T-helper 2 cell treated with Interferon-gamma antibody and Interleukin-4, amounts not matched to agents 100 ng/mL and 5 ng/mL, for 36 hours (primary cell): ENCODE measurements at regions not wholly inside any gene's neighbourhood (a gene's known extent, or its start where the extent isn't known, plus 50 kb on each side); places are given as distances from the start of the nearest gene placed in this dataset.
"Not testable (repeated sequence)": the region's sequence is repeated elsewhere in the genome, so short reads cannot be mapped to it uniquely, and the experiment has no call there.

ENCODE experiments used
- intact Hi-C: fragments of 100-400 bp; cut with micrococcal nuclease; formaldehyde crosslinking; loops from one replicate; pipeline ENCODE4 v1.15.1; 2023

- intact Hi-C loops: not testable (repeated sequence)
Observed at GRCh38 chr22:25348996-25349395, 129.6 kb downstream of the CRYBB2 start.

DNA sequence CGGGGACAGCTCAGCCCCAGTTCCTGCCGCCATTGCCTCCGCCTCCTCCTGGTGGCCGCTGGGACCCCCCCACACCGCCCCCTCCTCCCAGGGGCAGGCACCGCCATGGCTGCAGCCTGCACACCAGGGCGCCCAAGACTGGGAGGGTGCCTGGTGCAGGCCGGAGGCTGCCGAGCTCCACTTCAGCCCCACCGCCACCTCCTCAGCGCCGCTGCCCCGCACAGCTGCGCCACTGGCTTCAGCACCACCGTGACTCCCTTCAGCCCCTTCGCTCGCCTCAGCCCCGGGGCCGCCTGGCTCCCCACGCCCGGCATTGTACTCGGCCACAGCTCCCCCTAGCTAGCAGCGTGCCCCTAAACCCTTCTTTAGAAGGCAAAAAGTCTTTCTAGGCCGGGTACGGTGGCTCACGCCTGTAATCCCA lies 131.1 kb downstream of the CRYBB2 start:
- intact Hi-C loops: no loop called here

DNA sequence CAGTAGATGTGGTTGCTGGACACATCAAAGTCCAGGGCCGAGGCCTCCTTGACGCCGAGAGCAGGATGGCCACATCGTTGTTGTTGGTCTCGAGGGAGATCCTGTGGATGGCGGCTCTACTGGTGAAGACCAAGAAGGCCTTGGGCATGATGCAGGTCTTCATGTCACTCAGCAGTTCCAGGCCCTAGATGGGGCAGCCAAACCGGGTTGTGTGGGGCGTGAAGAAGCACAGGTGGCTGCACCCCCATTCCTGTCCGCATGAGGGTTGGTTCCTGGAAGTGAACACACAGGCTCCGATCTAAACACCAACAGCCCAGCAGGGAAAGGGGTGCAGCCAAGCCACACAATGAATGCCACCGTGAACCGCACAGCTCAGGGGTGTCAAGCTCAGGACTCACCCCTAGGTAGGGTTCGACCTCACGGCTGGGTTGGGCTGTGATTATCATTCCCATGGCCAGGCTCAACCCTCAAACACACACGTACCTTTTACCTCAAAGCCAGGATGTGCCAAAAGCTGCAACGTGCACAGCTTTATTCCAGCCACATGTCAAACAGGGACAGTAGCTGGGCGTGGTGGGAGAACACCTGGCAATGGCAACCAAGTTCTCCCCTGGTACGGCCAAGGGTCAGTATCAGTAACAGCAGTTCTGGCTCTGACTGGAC lies 132.3 kb downstream of the CRYBB2 start:
- intact Hi-C loops: no loop called here

DNA sequence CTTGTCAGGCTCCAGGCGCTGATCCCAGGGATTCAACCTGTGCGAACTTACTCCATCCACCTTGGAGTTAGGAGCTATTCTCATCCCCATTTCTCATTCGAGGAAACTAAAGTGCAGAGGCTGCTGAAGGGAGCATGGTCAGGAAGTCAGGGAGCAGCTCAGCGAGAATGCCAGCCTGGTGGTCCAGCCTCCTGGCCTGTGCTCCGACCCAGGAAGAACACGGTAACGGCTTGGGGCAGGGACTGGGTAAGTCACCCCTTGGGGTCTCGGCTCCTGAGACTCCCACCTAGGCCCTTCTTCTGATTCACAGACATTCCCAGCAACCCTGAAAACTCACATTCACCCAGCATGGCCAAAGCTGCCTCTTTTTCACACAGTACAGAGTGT lies 132.8 kb downstream of the CRYBB2 start:
- intact Hi-C loops: no loop called here

DNA sequence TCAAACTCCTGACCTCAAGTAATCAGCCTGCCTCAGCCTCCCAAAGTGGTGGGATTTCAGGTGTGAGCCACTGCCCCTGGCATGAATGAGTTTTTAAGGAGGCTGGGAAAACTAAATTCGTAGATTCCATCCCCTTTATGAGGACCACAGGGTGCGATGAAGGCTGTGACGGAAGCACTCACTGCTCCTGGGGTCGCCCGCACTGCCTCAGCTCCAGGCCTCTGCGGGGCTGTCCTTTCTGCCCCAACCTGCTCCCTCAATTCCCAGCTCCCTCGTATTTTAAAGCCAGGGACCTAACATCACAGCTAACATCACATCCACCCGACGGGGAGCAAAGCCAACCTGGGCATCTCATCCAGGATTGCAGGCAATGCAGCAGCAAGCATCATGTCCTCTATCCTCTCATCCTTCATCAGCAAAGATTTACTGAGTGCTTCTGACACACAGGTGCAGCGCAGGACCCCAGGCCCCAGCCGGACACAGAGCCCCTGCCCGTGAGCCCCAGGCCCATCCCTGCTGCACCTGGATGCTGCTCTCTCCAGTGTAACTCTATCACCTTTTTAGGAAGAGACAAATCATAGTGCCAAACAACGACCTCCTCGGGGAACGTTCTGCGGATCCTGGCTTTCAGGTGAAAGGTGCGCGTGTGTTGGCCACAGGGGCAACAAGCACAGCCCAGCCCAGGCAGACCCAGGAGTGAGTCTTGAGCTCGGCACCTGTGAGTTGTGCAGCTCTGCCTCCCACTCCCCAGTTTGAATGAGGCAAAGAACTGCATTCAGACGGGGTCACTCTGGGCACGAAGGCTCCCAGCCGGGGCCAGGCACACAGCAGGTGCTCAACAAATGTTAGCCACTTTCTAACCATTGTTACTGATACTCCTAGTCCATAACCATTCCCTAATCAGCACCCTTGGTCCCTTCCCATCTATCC lies 134.3 kb downstream of the CRYBB2 start:
- intact Hi-C loops: no loop called here

DNA sequence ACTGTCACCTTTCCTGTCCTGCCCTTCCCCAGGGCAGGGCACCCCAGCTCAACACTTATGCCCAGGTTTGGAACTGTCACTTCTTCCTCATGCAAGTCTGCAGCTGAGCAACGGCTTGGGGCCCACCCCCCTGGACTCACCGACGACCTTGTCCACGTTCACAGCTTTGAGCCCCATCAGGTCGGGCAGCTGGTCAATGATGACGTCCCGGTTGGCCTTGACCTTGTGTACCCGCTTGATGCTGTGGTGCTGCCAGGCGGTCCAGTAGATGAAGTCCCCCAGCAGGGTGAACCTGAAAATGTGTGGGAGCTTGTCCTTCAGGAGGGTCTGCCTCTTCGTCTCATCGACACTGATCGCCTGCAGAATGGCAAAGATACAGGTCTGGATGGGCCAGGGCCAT lies 135.0 kb downstream of the CRYBB2 start:
- intact Hi-C loops: no loop called here

DNA sequence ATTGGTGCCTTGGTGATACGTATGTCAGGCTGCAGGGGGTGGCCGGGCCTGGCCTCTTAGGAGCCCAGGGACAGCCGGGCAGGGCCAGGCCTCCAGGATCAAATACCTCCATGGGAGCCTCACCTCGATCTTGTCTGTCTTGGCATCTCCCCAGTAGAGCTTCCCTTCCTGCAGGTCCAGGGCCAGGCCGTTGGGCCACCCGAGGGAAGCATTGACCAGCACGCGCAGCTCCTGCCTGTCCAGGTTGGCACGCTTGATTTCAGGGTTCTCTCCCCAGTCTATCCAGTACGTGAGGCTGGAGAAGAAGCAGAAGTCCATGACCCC lies 137.7 kb downstream of the CRYBB2 start:
- intact Hi-C loops: no loop called here

GRCh38 chr22:25357606-25358420 lies 138.4 kb downstream of the CRYBB2 start:
- intact Hi-C loops: no loop called here

DNA sequence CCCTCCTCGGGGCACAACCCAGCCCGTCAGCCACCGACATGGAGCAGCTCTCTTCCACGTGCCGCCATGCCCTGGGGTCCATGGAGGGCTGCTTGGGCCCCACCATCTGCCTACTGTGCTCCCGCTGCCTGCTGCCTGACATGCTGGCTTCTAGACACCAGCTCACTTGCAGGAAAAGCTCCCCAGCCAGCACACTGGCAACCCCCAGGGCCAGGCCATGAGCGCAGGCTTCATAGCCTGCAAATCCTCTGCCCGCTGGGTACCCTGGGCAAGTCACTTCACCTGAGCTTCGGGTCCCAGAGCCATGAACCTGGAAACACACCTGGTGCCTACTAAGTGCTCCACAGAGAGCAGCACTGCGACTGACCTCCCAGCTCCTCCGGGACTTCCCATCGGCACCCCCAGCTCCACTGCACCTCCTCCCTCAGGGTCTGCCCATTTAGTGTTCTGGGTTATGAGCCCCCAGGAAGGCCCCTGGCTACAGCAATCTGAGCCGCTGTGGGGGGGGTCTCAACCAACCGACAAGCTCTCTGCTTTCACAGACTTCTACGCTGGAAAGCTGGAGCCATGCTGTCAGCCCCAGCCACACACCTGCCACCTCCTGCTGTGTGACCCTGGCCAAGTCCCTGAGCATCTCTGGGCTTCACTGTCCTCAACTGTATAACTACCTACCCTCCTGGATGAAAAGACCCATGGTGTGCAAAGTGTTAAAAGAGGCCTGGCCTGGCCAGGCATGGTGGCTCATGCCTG lies 139.2 kb downstream of the CRYBB2 start:
- intact Hi-C loops: no loop called here

DNA sequence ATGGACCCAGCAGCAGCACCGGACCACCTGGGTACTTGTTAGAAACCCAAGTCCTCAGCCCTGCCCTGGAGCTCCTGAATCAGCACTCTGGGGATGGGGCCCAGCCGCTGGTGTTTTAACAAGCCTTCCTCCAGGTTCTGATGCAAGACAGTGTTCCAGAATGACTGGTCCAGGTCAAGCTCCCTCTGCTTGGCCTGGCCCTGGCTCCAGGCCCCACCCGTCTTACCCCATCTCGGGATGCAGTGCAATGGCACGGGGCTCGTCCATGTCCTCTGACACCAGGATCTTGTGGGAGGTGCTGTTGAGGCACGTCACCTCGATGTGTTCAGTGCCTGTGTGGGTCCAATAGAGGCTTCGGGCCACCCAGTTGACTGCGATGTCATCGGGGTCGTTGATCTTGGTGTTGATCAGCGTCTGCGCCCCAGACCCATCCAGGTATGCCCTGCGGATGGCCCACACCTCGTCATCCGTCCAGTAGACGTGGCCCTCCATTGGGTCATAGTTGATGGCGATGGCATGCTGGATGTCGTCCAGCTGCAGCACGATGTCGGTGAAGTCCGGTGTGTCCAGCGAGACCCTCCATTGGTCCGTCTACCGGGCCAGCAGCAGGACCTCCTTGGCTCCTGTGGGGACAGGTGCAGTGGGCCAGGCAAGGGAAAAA lies 140.3 kb downstream of the CRYBB2 start:
- intact Hi-C loops: no loop called here

DNA sequence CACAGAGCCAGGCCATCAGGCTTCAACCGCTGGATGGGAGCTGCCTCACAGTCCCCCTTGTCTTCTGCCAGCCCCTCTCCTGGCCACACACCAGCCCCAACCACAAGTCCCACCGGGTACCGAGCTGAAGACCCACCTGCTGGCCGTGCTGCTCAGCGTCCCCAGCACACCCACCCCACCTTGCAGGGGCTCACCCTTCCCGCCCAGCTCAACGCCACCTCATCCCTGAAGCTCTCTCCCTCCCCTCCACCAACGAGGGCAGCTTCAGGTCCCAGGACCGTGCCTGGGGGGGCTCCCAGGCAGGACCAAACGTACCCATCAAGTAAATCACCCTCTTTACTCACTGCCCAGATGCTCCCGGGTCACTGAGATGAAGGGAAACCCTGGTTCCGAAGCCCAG lies 141.0 kb downstream of the CRYBB2 start:
- intact Hi-C loops: no loop called here

- intact Hi-C loops: no loop called here
Observed at GRCh38 chr22:25360891-25361645, 141.6 kb downstream of the CRYBB2 start.

- intact Hi-C loops: no loop called here
Observed at GRCh38 chr22:25361899-25362214, 142.4 kb downstream of the CRYBB2 start.

- intact Hi-C loops: no loop called here
Observed at GRCh38 chr22:25362215-25362882, 142.9 kb downstream of the CRYBB2 start.

DNA sequence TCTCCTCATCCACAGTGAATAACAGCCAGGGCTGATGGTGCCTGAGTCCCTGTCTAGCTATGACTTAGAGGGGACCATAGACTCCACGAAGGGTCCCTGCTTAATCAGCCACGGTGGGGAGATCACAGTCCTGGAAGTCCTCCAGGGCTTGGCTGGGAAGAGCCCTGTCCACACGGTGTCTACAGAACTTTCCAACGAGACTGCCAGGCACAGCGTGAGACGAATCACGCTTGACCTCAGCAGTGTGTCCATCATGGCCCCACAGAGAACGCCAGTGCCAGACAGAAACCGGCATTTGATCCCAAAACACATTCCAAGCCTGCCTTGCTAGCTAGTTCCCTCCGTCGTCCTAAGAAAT lies 143.4 kb downstream of the CRYBB2 start:
- intact Hi-C loops: no loop called here

- intact Hi-C loops: no loop called here
Observed at GRCh38 chr22:25363474-25363873, 144.0 kb downstream of the CRYBB2 start.

- intact Hi-C loops: no loop called here
Observed at GRCh38 chr22:25364281-25364680, 144.8 kb downstream of the CRYBB2 start.

- intact Hi-C loops: no loop called here
Observed at GRCh38 chr22:25364736-25365241, 145.3 kb downstream of the CRYBB2 start.

DNA sequence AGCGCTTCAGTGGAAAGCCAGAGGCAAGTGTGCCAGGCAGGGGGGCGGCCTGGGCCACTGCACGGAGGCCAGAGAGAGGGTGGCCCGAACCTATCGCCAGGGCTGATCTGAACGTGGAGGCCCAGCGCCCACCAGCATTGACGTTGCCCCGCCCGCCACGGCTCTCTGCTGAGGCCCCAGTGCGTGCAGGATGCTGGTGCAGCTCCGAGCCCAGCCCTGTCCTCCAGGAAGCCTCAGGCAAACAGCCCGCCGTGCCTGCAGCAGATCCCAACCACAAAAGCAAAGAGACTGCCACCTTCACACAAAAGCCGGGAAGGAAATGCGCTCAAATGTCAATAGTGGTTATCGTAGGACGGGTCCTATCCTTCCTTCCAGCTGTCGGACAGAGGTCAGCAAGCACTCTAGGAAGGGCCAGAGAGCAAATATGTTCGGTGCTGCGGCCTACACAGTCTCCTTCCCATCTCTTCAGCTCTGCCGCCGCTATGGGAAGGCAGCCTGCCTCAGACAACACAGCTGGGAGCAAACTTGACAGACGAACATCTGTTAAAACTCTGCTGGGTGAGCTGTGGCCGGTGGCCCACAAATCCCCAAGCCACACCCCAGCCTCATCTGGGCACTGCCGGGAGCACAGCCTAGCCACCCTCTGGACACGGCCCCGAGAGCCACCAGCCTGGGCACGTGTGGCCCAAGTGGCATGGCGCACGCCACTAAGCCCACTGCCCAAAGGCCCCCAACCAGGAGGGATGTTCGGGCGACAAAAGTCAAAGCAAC lies 146.2 kb downstream of the CRYBB2 start:
- intact Hi-C loops: no loop called here
